Stomach (tissue), 4 donors: ENCODE measurements at regions not wholly inside any gene's neighbourhood (a gene's known extent, or its start where the extent isn't known, plus 50 kb on each side); places are given as distances from the start of the nearest gene placed in this dataset.

Experiments
- CTCF ChIP-seq, 7 experiments: fragments of 450-650 bp in 4 of 7; fragments of 200-600 bp in 3 of 7; sonication (generic) in 3 of 7; IDR thresholded peaks; one replicate each; pipeline ENCODE4 v1.5.1; 2016 to 2019; ENCODE audit warnings: antibody characterized with exemption in 7 of 7, control low read depth in 2 of 7, mild to moderate bottlenecking in 1 of 7
- EP300 ChIP-seq: sonication (generic); formaldehyde crosslinking; IDR thresholded peaks from one replicate; pipeline ENCODE4 v1.6.1; 2017; ENCODE audit warnings: antibody characterized with exemption
- POLR2A ChIP-seq, 4 donors: fragments of 450-650 bp; IDR thresholded peaks; one replicate each; pipeline ENCODE4 v1.6.1; 2016; ENCODE audit warnings: antibody characterized with exemption in 4 of 4, control low read depth in 2 of 4, mild to moderate bottlenecking in 1 of 4, moderate library complexity in 1 of 4
- POLR2AphosphoS5 ChIP-seq, 3 donors: sonication (generic); formaldehyde crosslinking; IDR thresholded peaks; one replicate each; pipeline ENCODE4 v1.6.1; 2016; ENCODE audit warnings: antibody characterized with exemption in 3 of 3

GRCh38 chr6:8982668-8983067 lies 547.3 kb upstream of the SLC35B3 start:
- TF ChIP-seq CTCF (IDR thresholded peaks at IDR 0.05), result no peak
- TF ChIP-seq POLR2AphosphoS5 (IDR thresholded peaks at IDR 0.05), result no peak
- no peak for TF ChIP-seq POLR2A (IDR thresholded peaks at IDR 0.05)
- no peak for TF ChIP-seq EP300
